ENCODE measurements at regions not wholly inside any gene's neighbourhood (a gene's known extent, or its start where the extent isn't known, plus 50 kb on each side); places are given as distances from the start of the nearest gene placed in this dataset.

GRCh38 chr4:124325690-124326089, 386.8 kb downstream of the ANKRD50 start:
- TF ChIP-seq EZH2 (IDR thresholded peaks at IDR 0.05; ENCODE audit: insufficient read depth, low read length) = no peak
- TF ChIP-seq, protein P1, sequence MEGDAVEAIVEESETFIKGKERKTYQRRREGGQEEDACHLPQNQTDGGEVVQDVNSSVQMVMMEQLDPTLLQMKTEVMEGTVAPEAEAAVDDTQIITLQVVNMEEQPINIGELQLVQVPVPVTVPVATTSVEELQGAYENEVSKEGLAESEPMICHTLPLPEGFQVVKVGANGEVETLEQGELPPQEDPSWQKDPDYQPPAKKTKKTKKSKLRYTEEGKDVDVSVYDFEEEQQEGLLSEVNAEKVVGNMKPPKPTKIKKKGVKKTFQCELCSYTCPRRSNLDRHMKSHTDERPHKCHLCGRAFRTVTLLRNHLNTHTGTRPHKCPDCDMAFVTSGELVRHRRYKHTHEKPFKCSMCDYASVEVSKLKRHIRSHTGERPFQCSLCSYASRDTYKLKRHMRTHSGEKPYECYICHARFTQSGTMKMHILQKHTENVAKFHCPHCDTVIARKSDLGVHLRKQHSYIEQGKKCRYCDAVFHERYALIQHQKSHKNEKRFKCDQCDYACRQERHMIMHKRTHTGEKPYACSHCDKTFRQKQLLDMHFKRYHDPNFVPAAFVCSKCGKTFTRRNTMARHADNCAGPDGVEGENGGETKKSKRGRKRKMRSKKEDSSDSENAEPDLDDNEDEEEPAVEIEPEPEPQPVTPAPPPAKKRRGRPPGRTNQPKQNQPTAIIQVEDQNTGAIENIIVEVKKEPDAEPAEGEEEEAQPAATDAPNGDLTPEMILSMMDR (IDR thresholded peaks at IDR 0.05; ENCODE audit: insufficient read depth, low read depth, low read length) = no peak
